SK-N-MC (cell line): ENCODE measurements at regions not wholly inside any gene's neighbourhood (a gene's known extent, or its start where the extent isn't known, plus 50 kb on each side); places are given as distances from the start of the nearest gene placed in this dataset.
"Not testable (repeated sequence)": the region's sequence is repeated elsewhere in the genome, so short reads cannot be mapped to it uniquely, and the experiment has no call there.

Experiments
- EZH2 ChIP-seq: fragments of 200-600 bp; sonication (generic); IDR thresholded peaks from one replicate; pipeline ENCODE4 v1.6.1; 2017; ENCODE audit warnings: antibody characterized with exemption
- FOXP2 ChIP-seq: optimal IDR thresholded peaks from 2 replicates; pipeline ENCODE3; 2011; ENCODE audit warnings: mild to moderate bottlenecking, moderate library complexity; ENCODE audit not compliant: insufficient read depth; ENCODE audit errors: extremely low read length, control extremely low read depth
- POLR2AphosphoS5 ChIP-seq: IDR thresholded peaks from 2 replicates; pipeline ENCODE4 v1.6.1; 2012; ENCODE audit warnings: mild to moderate bottlenecking, low read depth, low read length, borderline replicate concordance

DNA sequence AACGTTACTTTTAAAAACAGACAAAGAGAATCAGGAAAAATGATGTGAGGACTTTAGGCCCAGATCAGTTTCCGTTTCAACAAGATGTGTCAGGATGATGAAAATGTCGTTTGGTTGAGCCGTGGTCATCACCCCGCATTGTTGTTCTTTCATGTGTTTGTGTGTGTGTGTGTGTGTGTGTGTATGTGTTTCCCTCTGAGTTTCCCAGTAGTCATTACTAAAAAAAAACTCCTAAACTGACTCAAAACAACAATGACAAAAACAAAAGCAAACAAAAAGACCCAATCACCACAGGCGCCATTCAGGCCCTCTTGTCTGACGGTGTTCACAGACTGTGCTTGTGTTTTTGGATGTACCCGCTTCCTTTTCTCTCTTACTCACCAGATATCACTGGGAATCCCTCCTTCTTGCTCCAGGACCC lies 210.6 kb upstream of the PLGLB2 start:
- TF ChIP-seq EZH2, POLR2AphosphoS5, FOXP2: not testable (repeated sequence)
